Breast epithelium (tissue), 4 donors: ENCODE measurements at regions not wholly inside any gene's neighbourhood (a gene's known extent, or its start where the extent isn't known, plus 50 kb on each side); places are given as distances from the start of the nearest gene placed in this dataset.

Experiments used
- DNase-seq, 2 donors: peaks; one replicate each; pipeline ENCODE4 v3.0.0-alpha.2; 2019; ENCODE audit warnings: low spot score in 2 of 2
- H3K27ac ChIP-seq, 2 donors: fragments of 200-600 bp; sonication (generic) in 1 of 2; one replicate each; pipeline ENCODE4 v1.5.1; 2016 to 2019; ENCODE audit warnings: mild to moderate bottlenecking in 1 of 2
- H3K27me3 ChIP-seq, 2 donors: fragments of 200-600 bp; sonication (generic) in 1 of 2; one replicate each; pipeline versions ENCODE4 v1.5.1 to v1.6.0; 2017 to 2019; ENCODE audit warnings: control low read depth in 1 of 2, mild to moderate bottlenecking in 1 of 2
- H3K36me3 ChIP-seq: fragments of 200-600 bp; one replicate; pipeline ENCODE4 v1.5.1; 2019
- H3K4me1 ChIP-seq, 2 donors: fragments of 200-600 bp; sonication (generic); one replicate each; pipeline ENCODE4 v1.5.1; 2016 to 2019; ENCODE audit warnings: control low read depth in 1 of 2
- H3K4me3 ChIP-seq, 3 donors: fragments of 200-600 bp; sonication (generic); 1 replicate in 2 of 3; 2 replicates in 1 of 3; pipeline ENCODE4 v1.5.1; 2016 to 2019; ENCODE audit warnings: mild to moderate bottlenecking in 3 of 3, moderate library complexity in 2 of 3
- H3K9me3 ChIP-seq, 2 donors: fragments of 200-600 bp; sonication (generic) in 1 of 2; one replicate each; pipeline ENCODE4 v1.5.1; 2016 to 2019; ENCODE audit warnings: control low read depth in 1 of 2
- CTCF ChIP-seq, 3 donors: fragments of 450-650 bp; IDR thresholded peaks; one replicate each; pipeline ENCODE4 v1.5.1; 2016 to 2017; ENCODE audit warnings: antibody characterized with exemption in 3 of 3, mild to moderate bottlenecking in 3 of 3, moderate library complexity in 3 of 3
- POLR2A ChIP-seq: fragments of 450-650 bp; IDR thresholded peaks from one replicate; pipeline ENCODE4 v1.6.1; 2016; ENCODE audit warnings: antibody characterized with exemption, mild to moderate bottlenecking, moderate library complexity
- POLR2AphosphoS5 ChIP-seq, 3 donors: sonication (generic); formaldehyde crosslinking; IDR thresholded peaks; one replicate each; pipeline ENCODE4 v1.6.1; 2017; ENCODE audit warnings: antibody characterized with exemption in 3 of 3
- intact Hi-C: fragments of 100-400 bp; cut with DNase I; formaldehyde crosslinking; loops from one replicate; pipeline ENCODE4 v1.15.1; 2023; ENCODE audit warnings: low total_unique reads

GRCh38 chrX:129249563-129249962 lies 273.7 kb downstream of the SMARCA1 start:
- Histone ChIP-seq H3K4me1 (no peaks in the 10 kb centered on the region), H3K27ac (no peak overlapping the region), H3K4me3 (no peak overlapping the region), H3K36me3 (no peaks in the 10 kb centered on the region), H3K9me3 (no peaks in the 10 kb centered on the region), H3K27me3 (no peaks in the 10 kb centered on the region)
- intact Hi-C loops = no loop called here
- DNase-seq = no peak
- no peak for TF ChIP-seq POLR2A
- no peak for TF ChIP-seq POLR2AphosphoS5 (IDR thresholded peaks at IDR 0.05)
- TF ChIP-seq CTCF (IDR thresholded peaks at IDR 0.05) = no peak

DNA sequence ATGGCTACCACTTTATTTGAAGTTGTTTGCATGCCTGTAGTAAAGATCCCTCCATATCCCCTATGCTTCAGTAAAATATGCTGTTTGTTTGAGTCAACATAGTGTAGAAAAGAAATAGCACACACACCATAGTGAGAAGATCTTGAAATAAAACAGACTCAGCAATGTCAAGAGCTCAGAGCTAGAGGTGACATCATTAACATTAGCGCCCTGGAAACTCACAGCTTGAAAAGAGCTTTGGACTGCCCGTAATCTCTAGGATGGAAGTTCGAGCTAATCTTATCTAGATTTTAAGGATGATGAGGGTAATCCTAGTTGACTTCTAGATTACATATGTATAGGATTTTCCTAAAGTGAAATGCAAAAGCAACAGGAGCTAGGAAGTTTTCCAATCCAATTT lies 275.6 kb downstream of the SMARCA1 start:
- intact Hi-C loops = no loop called here
- DNase-seq = no peak
- Histone ChIP-seq H3K4me1 (no peaks in the 10 kb centered on the region), H3K27me3 (no peaks in the 10 kb centered on the region), H3K27ac (no peak overlapping the region), H3K36me3 (no peaks in the 10 kb centered on the region), H3K9me3 (no peaks in the 10 kb centered on the region), H3K4me3 (no peak overlapping the region)
- TF ChIP-seq CTCF (IDR thresholded peaks at IDR 0.05) (no peak), POLR2AphosphoS5 (IDR thresholded peaks at IDR 0.05) (no peak), POLR2A (no peak)

DNA sequence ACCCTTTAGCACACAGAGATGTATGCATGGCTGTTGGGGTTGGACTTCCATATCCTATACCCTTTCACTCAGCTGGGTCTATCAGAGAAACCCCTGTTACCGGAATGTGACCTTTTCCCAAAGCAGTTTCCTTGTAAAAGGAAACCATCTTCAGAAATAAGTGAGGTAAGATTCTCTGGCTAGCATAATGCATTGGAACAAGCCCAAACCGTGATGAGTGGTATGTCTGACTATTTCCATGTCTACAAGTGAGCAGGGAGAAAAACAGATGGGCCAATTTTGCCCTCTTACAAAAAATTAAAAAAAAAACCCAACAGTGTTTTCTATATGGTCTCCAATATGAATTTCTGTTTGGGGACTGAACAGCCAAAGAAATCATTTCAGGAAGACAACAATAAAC lies 283.9 kb downstream of the SMARCA1 start:
- no peak overlapping the region for H3K27ac ChIP-seq
- H3K4me1 ChIP-seq = no peaks in the 10 kb centered on the region
- no peaks in the 10 kb centered on the region for H3K36me3 ChIP-seq
- intact Hi-C loops = no loop called here
- no peak for DNase-seq
- H3K27me3 ChIP-seq = peaks cover 0 to 4% of the 10 kb centered on the region in 2 donors
- TF ChIP-seq POLR2A (no peak), CTCF (IDR thresholded peaks at IDR 0.05) (no peak), POLR2AphosphoS5 (IDR thresholded peaks at IDR 0.05) (no peak)
- H3K9me3 ChIP-seq = no peaks in the 10 kb centered on the region
- no peak overlapping the region for H3K4me3 ChIP-seq

DNA sequence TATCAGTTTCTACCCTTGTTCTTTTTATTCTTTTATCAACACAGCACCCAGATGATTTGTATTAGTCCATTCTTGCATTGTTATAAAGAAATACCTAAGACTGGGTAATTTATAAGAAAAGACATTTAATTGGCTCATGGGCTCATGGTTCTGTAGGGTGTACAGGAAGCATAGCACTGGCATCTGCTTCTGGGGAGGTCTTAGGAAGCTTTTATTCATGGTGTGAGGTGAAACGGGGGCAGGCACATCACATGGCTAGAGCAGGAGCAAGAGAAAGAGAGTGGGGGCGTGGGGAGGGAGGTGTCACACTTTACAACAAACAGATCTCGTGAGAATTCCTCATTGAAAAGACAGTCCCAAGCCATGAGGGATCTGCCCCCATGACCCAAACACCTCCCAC lies 285.3 kb downstream of the SMARCA1 start:
- intact Hi-C loops = no loop called here
- no peaks in the 10 kb centered on the region for H3K9me3 ChIP-seq
- H3K27ac ChIP-seq = no peak overlapping the region
- peaks cover 0 to 9% of the 10 kb centered on the region in 2 donors for H3K27me3 ChIP-seq
- H3K36me3 ChIP-seq = no peaks in the 10 kb centered on the region
- no peak overlapping the region for H3K4me3 ChIP-seq
- TF ChIP-seq POLR2A = no peak
- no peak for TF ChIP-seq POLR2AphosphoS5 (IDR thresholded peaks at IDR 0.05)
- TF ChIP-seq CTCF (IDR thresholded peaks at IDR 0.05) = no peak
- no peak for DNase-seq
- no peaks in the 10 kb centered on the region for H3K4me1 ChIP-seq

- Histone ChIP-seq H3K36me3 (no peaks in the 10 kb centered on the region), H3K4me1 (no peaks in the 10 kb centered on the region), H3K9me3 (no peaks in the 10 kb centered on the region), H3K27me3 (peaks cover 0 to 9% of the 10 kb centered on the region in 2 donors), H3K27ac (no peak overlapping the region), H3K4me3 (no peak overlapping the region)
- intact Hi-C loops = no loop called here
- TF ChIP-seq POLR2AphosphoS5 (IDR thresholded peaks at IDR 0.05) (no peak), CTCF (IDR thresholded peaks at IDR 0.05) (no peak), POLR2A (no peak)
- no peak for DNase-seq
Measured at GRCh38 chrX:129235903-129236302, 287.4 kb downstream of the SMARCA1 start.
